ENCODE measurements at regions not wholly inside any gene's neighbourhood (a gene's known extent, or its start where the extent isn't known, plus 50 kb on each side); places are given as distances from the start of the nearest gene placed in this dataset.

DNA sequence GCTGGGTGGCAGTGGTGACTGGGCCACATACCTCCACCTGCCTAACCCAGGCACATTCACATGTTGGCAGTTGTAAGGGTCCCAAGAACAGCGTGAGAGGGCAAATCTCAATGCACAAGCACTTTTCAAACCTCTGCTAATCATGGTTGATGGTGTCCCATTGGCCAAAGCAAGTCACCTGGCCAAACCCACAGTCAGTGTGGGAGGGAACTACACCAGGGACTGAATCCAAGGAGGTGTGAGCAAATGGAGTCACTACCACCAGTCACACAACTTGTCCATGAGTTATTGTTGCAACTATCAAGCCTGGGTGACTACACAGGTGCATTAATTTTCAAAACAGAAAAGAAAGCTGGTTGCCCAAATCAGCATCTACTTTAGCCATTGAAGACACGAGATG, 260.1 kb downstream of the BCOR start:
- no peak overlapping the region for H3K27ac ChIP-seq (ENCODE audit: low read length)
- no peaks in the 10 kb centered on the region for H3K4me1 ChIP-seq (ENCODE audit: control insufficient read depth, insufficient read depth, low read length)
- H3K9me3 Mint-ChIP-seq = no peaks in the 10 kb centered on the region
- no peak overlapping the region for H3K4me3 ChIP-seq (ENCODE audit: low read length)
- no peak for ATAC-seq
- H3K4me3 Mint-ChIP-seq = no peak overlapping the region
- no peaks in the 10 kb centered on the region for H3K27me3 ChIP-seq (ENCODE audit: control insufficient read depth, insufficient read depth, low read length)
- no peaks in the 10 kb centered on the region for H3K27me3 Mint-ChIP-seq (ENCODE audit: low read depth in 2 of 2)
- H3K9me3 ChIP-seq (ENCODE audit: control insufficient read depth, insufficient read depth, low read length) = no peaks in the 10 kb centered on the region
- no peak for DNase-seq
- intact Hi-C loops (cut with micrococcal nuclease) = no loop called here
- TF ChIP-seq, protein P1, sequence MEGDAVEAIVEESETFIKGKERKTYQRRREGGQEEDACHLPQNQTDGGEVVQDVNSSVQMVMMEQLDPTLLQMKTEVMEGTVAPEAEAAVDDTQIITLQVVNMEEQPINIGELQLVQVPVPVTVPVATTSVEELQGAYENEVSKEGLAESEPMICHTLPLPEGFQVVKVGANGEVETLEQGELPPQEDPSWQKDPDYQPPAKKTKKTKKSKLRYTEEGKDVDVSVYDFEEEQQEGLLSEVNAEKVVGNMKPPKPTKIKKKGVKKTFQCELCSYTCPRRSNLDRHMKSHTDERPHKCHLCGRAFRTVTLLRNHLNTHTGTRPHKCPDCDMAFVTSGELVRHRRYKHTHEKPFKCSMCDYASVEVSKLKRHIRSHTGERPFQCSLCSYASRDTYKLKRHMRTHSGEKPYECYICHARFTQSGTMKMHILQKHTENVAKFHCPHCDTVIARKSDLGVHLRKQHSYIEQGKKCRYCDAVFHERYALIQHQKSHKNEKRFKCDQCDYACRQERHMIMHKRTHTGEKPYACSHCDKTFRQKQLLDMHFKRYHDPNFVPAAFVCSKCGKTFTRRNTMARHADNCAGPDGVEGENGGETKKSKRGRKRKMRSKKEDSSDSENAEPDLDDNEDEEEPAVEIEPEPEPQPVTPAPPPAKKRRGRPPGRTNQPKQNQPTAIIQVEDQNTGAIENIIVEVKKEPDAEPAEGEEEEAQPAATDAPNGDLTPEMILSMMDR (IDR thresholded peaks at IDR 0.05) = no peak
- no peak overlapping the region for H3K27ac Mint-ChIP-seq
- no peaks in the 10 kb centered on the region for H3K36me3 Mint-ChIP-seq
- 100% methylated on average over 2 of the region's 2 CpGs for WGBS (ENCODE audit: insufficient coverage)
- H3K36me3 ChIP-seq (ENCODE audit: control insufficient read depth, insufficient read depth, low read length) = no peaks in the 10 kb centered on the region
- no peaks in the 10 kb centered on the region for H3K4me1 Mint-ChIP-seq

- H3K27ac Mint-ChIP-seq = no peak overlapping the region
- H3K36me3 Mint-ChIP-seq = no peaks in the 10 kb centered on the region
- DNase-seq (no peak), ATAC-seq (no peak)
- H3K4me3 Mint-ChIP-seq = no peak overlapping the region
- no peaks in the 10 kb centered on the region for H3K9me3 ChIP-seq (ENCODE audit: control insufficient read depth, insufficient read depth, low read length)
- no peaks in the 10 kb centered on the region for H3K4me1 Mint-ChIP-seq
- intact Hi-C loops (cut with micrococcal nuclease) = no loop called here
- H3K27ac ChIP-seq (ENCODE audit: low read length) = no peak overlapping the region
- H3K4me1 ChIP-seq (ENCODE audit: control insufficient read depth, insufficient read depth, low read length) = no peaks in the 10 kb centered on the region
- peaks cover 0 to 3% of the 10 kb centered on the region in 2 donors for H3K27me3 Mint-ChIP-seq (ENCODE audit: low read depth in 2 of 2)
- 84% methylated on average over 5 of the region's 6 CpGs for WGBS (ENCODE audit: insufficient coverage)
- H3K27me3 ChIP-seq (ENCODE audit: control insufficient read depth, insufficient read depth, low read length) = no peaks in the 10 kb centered on the region
- no peaks in the 10 kb centered on the region for H3K36me3 ChIP-seq (ENCODE audit: control insufficient read depth, insufficient read depth, low read length)
- no peak overlapping the region for H3K4me3 ChIP-seq (ENCODE audit: low read length)
- TF ChIP-seq, protein P1 (IDR thresholded peaks at IDR 0.05) = no peak
- H3K9me3 Mint-ChIP-seq = no peaks in the 10 kb centered on the region
Observed at GRCh38 chrX:39839371-39839770, 258.4 kb downstream of the BCOR start.

DNA sequence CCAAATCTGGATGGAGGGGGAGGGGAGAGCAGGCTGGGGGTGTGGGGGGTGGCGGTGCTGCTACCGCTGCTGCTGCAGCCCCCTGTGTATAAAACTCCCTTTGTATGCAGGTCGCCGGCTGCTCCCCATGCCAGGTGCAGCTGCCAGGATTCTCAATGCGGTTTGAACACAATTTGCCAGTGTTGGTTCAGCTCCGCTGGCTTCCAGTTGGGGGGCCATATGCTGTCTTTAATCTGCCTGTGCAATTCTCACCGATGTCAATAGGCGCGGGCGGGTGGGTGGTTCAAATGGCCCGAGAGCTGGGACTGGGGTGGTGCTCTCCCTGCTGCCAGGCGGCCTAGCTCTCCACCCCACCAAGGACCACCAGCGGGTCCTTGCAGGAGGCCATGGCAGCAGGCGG, 257.6 kb downstream of the BCOR start:
- H3K4me3 ChIP-seq (ENCODE audit: low read length) = no peak overlapping the region
- ATAC-seq (no peak), DNase-seq (no peak)
- no peak overlapping the region for H3K27ac ChIP-seq (ENCODE audit: low read length)
- H3K36me3 ChIP-seq (ENCODE audit: control insufficient read depth, insufficient read depth, low read length) = no peaks in the 10 kb centered on the region
- intact Hi-C loops (cut with micrococcal nuclease) = no loop called here
- H3K4me1 ChIP-seq (ENCODE audit: control insufficient read depth, insufficient read depth, low read length) = no peaks in the 10 kb centered on the region
- H3K27me3 Mint-ChIP-seq (ENCODE audit: low read depth in 2 of 2) = peaks cover 0 to 9% of the 10 kb centered on the region in 2 donors
- TF ChIP-seq, protein P1 (IDR thresholded peaks at IDR 0.05) = no peak
- no peak overlapping the region for H3K4me3 Mint-ChIP-seq
- H3K9me3 ChIP-seq (ENCODE audit: control insufficient read depth, insufficient read depth, low read length) = no peaks in the 10 kb centered on the region
- no peaks in the 10 kb centered on the region for H3K36me3 Mint-ChIP-seq
- H3K9me3 Mint-ChIP-seq = no peaks in the 10 kb centered on the region
- 97% methylated on average over 14 of the region's 14 CpGs for WGBS (ENCODE audit: insufficient coverage)
- H3K27ac Mint-ChIP-seq = no peak overlapping the region
- H3K4me1 Mint-ChIP-seq = no peaks in the 10 kb centered on the region
- H3K27me3 ChIP-seq (ENCODE audit: control insufficient read depth, insufficient read depth, low read length) = no peaks in the 10 kb centered on the region

DNA sequence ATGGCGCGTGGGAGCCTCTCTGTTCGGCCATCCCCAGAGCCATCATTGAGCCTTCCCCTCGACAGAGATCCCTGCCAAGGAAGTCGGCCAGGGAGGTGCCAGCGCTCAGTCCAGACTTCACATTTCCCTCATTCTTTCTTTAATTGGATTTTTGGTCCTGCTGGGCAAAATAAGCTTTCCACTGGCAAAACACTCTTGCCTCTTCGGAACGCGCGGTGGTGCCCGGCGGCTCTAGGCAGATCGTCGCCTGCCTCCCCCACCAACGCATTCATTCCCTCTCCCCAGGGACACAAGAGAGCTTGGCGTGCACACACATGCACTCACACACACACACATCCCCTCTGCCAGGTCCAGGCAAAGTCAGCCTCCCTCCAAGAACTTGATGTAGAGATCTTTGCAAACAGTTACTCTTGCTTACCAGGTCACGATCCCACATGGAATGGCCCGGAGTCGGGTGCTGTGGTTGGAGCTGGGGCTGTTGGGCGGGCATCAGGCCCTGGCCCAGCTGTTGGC, 257.1 kb downstream of the BCOR start:
- Histone ChIP-seq H3K4me3 (ENCODE audit: low read length) (no peak overlapping the region), H3K27ac (ENCODE audit: low read length) (no peak overlapping the region), H3K9me3 (ENCODE audit: control insufficient read depth, insufficient read depth, low read length) (no peaks in the 10 kb centered on the region), H3K4me1 (ENCODE audit: control insufficient read depth, insufficient read depth, low read length) (no peaks in the 10 kb centered on the region), H3K36me3 (ENCODE audit: control insufficient read depth, insufficient read depth, low read length) (no peaks in the 10 kb centered on the region), H3K27me3 (ENCODE audit: control insufficient read depth, insufficient read depth, low read length) (no peaks in the 10 kb centered on the region)
- intact Hi-C loops (cut with micrococcal nuclease) = no loop called here
- TF ChIP-seq, protein P1 (IDR thresholded peaks at IDR 0.05) = no peak
- Mint-ChIP-seq H3K9me3 (no peaks in the 10 kb centered on the region), H3K36me3 (no peaks in the 10 kb centered on the region), H3K27me3 (ENCODE audit: low read depth in 2 of 2) (peaks cover 0 to 9% of the 10 kb centered on the region in 2 donors), H3K4me3 (no peak overlapping the region), H3K4me1 (no peaks in the 10 kb centered on the region), H3K27ac (no peak overlapping the region)
- 97% methylated on average over 20 of the region's 20 CpGs for WGBS (ENCODE audit: insufficient coverage)
- ATAC-seq (no peak), DNase-seq (no peak)

Data from natural killer cell (primary cell).